NT2/D1 (cell line): ENCODE measurements at regions not wholly inside any gene's neighbourhood (a gene's known extent, or its start where the extent isn't known, plus 50 kb on each side); places are given as distances from the start of the nearest gene placed in this dataset.

Experiments used
- SUZ12 ChIP-seq: IDR thresholded peaks from 2 replicates; pipeline ENCODE4 v1.6.1; 2011; ENCODE audit not compliant: insufficient read length, insufficient read depth; ENCODE audit errors: extremely low read depth
- YY1 ChIP-seq: IDR thresholded peaks from 2 replicates; pipeline ENCODE4 v1.6.1; 2011; ENCODE audit not compliant: insufficient read length, insufficient read depth
- ZNF274 ChIP-seq: IDR thresholded peaks from 2 replicates; pipeline ENCODE4 v1.6.1; 2011; ENCODE audit warnings: mild to moderate bottlenecking, low read depth, low read length

DNA sequence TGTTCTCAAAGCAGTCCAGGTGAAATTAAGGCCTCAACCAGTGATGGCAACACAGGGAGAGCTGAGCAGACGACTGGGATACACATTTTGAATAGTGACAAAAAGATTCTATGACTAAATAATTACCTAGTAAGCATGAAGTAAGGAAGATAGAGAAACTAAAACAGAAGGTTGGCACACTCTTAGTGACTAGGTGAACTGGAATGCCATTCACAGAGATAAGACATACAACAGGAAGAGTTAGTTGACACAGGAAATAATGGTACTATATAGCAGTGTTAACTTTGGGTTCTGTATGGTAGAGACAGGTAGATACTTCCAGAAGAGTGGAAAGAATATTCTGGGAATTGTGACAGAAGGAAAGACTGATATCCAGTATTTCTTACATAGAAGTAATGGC lies 181.8 kb upstream of the NT5C1B start:
- TF ChIP-seq YY1 (no peak), ZNF274 (no peak), SUZ12 (no peak)
